Keratinocyte (primary cell): ENCODE measurements at regions not wholly inside any gene's neighbourhood (a gene's known extent, or its start where the extent isn't known, plus 50 kb on each side); places are given as distances from the start of the nearest gene placed in this dataset.

Experiments used
- DNase-seq: peaks from one replicate; pipeline ENCODE4 v3.0.0-alpha.2; 2011; ENCODE audit warnings: low read depth, missing footprints, low spot score
- FAIRE-seq: peaks from 2 replicates; lab custom pipeline; 2011; peaks lifted over from hg19 to GRCh38; lab: Jason Lieb, UNC
- H2AFZ ChIP-seq: 2 replicates; pipeline ENCODE4 v1.6.0; 2012; ENCODE audit warnings: low read length, control low read depth, inconsistent platforms; ENCODE audit not compliant: control insufficient read depth
- H3K27ac ChIP-seq: 2 replicates; pipeline ENCODE4 v1.5.1; 2011; ENCODE audit warnings: low read length; ENCODE audit not compliant: control insufficient read depth, insufficient read depth
- H3K27me3 ChIP-seq: 3 replicates; pipeline ENCODE4 v1.6.0; 2011; ENCODE audit warnings: low read length; ENCODE audit not compliant: control insufficient read depth, insufficient read depth; ENCODE audit errors: extremely low read depth
- H3K36me3 ChIP-seq, 2 experiments: 2 replicates in 1 of 2; 3 replicates in 1 of 2; pipeline ENCODE4 v1.5.1; 2011; ENCODE audit warnings: low read length in 2 of 2, mild to moderate bottlenecking in 1 of 2; ENCODE audit not compliant: control insufficient read depth in 2 of 2, insufficient read depth in 2 of 2; ENCODE audit errors: extremely low read depth in 1 of 2
- H3K4me1 ChIP-seq: 3 replicates; pipeline ENCODE4 v1.5.1; 2011; ENCODE audit warnings: low read length; ENCODE audit not compliant: control insufficient read depth, insufficient read depth; ENCODE audit errors: extremely low read depth
- H3K4me2 ChIP-seq: 3 replicates; pipeline ENCODE4 v1.6.0; 2011; ENCODE audit warnings: low read depth, low read length; ENCODE audit not compliant: control insufficient read depth, insufficient read depth; ENCODE audit errors: extremely low read depth
- H3K4me3 ChIP-seq, 3 experiments: fragments of 200-600 bp in 1 of 3; sonication (generic) in 1 of 3; 2 replicates in 2 of 3; 3 replicates in 1 of 3; pipeline ENCODE4 v1.5.1; 2011 to 2016; ENCODE audit warnings: low read length in 3 of 3, mild to moderate bottlenecking in 3 of 3, control low read depth in 2 of 3, inconsistent platforms in 1 of 3, low read depth in 1 of 3, mixed read lengths in 1 of 3, mixed run types in 1 of 3, moderate library complexity in 1 of 3; ENCODE audit not compliant: control insufficient read depth in 2 of 3, insufficient read depth in 2 of 3; ENCODE audit errors: extremely low read depth in 1 of 3
- H3K79me2 ChIP-seq: 2 replicates; pipeline ENCODE4 v1.6.0; 2012; ENCODE audit warnings: low read length; ENCODE audit not compliant: control insufficient read depth, insufficient read depth
- H3K9ac ChIP-seq: 3 replicates; pipeline ENCODE4 v1.6.0; 2011; ENCODE audit warnings: low read length; ENCODE audit not compliant: control insufficient read depth, insufficient read depth; ENCODE audit errors: extremely low read depth
- H3K9me1 ChIP-seq: 3 replicates; pipeline ENCODE4 v1.6.0; 2011; ENCODE audit warnings: low read length; ENCODE audit not compliant: control insufficient read depth, insufficient read depth; ENCODE audit errors: extremely low read depth
- H3K9me3 ChIP-seq: 2 replicates; pipeline ENCODE4 v1.5.1; 2012; ENCODE audit warnings: low read depth, low read length; ENCODE audit not compliant: control insufficient read depth
- H4K20me1 ChIP-seq: 3 replicates; pipeline ENCODE4 v1.6.0; 2011; ENCODE audit warnings: low read length; ENCODE audit not compliant: control insufficient read depth, insufficient read depth; ENCODE audit errors: extremely low read depth
- EZH2 ChIP-seq: IDR thresholded peaks from one replicate; pipeline ENCODE4 v1.6.1; 2012; ENCODE audit warnings: inconsistent platforms, mild to moderate bottlenecking, low read length, moderate library complexity
- dilution Hi-C: fragments of 300-500 bp; cut with MboI; formaldehyde crosslinking; loops from one replicate; pipeline ENCODE4 v1.7.0; 2020; ENCODE audit warnings: low sequenced_read_pairs; ENCODE audit not compliant: extremely low pct_ligation_motif_present
- TF ChIP-seq, protein P1 (sequence below), 3 experiments: IDR thresholded peaks in 1 of 3; conservative IDR thresholded peaks in 1 of 3; optimal IDR thresholded peaks in 1 of 3; 2 replicates in 2 of 3; 3 replicates in 1 of 3; pipeline versions ENCODE3 to v1.5.1; 2011; ENCODE audit warnings: low read length in 3 of 3, mild to moderate bottlenecking in 3 of 3, moderate library complexity in 2 of 3, control low read depth in 1 of 3, inconsistent platforms in 1 of 3; ENCODE audit not compliant: insufficient read depth in 2 of 3; ENCODE audit errors: extremely low read depth in 1 of 3

GRCh38 chr10:35874311-35875015 lies 232.4 kb upstream of the FZD8 start:
- H3K27ac ChIP-seq, result no peak overlapping the region
- dilution Hi-C loops, result no loop called here
- H3K79me2 ChIP-seq, result no peaks in the 10 kb centered on the region
- no peaks in the 10 kb centered on the region for H3K9me3 ChIP-seq
- no peaks in the 10 kb centered on the region for H3K27me3 ChIP-seq
- no peaks in the 10 kb centered on the region for H3K36me3 ChIP-seq
- no peaks in the 10 kb centered on the region for H3K9me1 ChIP-seq
- no peak overlapping the region for H3K9ac ChIP-seq
- H3K4me3 ChIP-seq, result no peak overlapping the region
- FAIRE-seq, result no peak
- no peak overlapping the region for H3K4me2 ChIP-seq
- TF ChIP-seq, protein P1, sequence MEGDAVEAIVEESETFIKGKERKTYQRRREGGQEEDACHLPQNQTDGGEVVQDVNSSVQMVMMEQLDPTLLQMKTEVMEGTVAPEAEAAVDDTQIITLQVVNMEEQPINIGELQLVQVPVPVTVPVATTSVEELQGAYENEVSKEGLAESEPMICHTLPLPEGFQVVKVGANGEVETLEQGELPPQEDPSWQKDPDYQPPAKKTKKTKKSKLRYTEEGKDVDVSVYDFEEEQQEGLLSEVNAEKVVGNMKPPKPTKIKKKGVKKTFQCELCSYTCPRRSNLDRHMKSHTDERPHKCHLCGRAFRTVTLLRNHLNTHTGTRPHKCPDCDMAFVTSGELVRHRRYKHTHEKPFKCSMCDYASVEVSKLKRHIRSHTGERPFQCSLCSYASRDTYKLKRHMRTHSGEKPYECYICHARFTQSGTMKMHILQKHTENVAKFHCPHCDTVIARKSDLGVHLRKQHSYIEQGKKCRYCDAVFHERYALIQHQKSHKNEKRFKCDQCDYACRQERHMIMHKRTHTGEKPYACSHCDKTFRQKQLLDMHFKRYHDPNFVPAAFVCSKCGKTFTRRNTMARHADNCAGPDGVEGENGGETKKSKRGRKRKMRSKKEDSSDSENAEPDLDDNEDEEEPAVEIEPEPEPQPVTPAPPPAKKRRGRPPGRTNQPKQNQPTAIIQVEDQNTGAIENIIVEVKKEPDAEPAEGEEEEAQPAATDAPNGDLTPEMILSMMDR (optimal IDR thresholded peaks at IDR 0.05 in 1 of 3, IDR thresholded peaks at IDR 0.05 in 1 of 3, conservative IDR thresholded peaks at IDR 0.05 in 1 of 3; ENCODE audit: extremely low read depth in 1 of 3, insufficient read depth in 2 of 3, low read length in 3 of 3), result no peak
- no peaks in the 10 kb centered on the region for H3K4me1 ChIP-seq
- H2AFZ ChIP-seq, result no peak overlapping the region
- DNase-seq, result no peak
- H4K20me1 ChIP-seq, result no peaks in the 10 kb centered on the region

- Histone ChIP-seq H3K36me3 (no peaks in the 10 kb centered on the region), H3K9me1 (no peaks in the 10 kb centered on the region), H3K9ac (no peak overlapping the region), H3K79me2 (no peaks in the 10 kb centered on the region), H3K4me1 (no peaks in the 10 kb centered on the region), H3K27ac (no peak overlapping the region), H2AFZ (no peak overlapping the region), H4K20me1 (no peaks in the 10 kb centered on the region), H3K27me3 (no peaks in the 10 kb centered on the region), H3K4me3 (no peak overlapping the region), H3K9me3 (no peaks in the 10 kb centered on the region), H3K4me2 (no peak overlapping the region)
- dilution Hi-C loops, result no loop called here
- FAIRE-seq (no peak), DNase-seq (no peak)
- no peak for TF ChIP-seq EZH2
- TF ChIP-seq, protein P1 (optimal IDR thresholded peaks at IDR 0.05 in 1 of 3, IDR thresholded peaks at IDR 0.05 in 1 of 3, conservative IDR thresholded peaks at IDR 0.05 in 1 of 3; ENCODE audit: extremely low read depth in 1 of 3, insufficient read depth in 2 of 3, low read length in 3 of 3), result no peak
These were observed 230.6 kb upstream of the FZD8 start for GRCh38 chr10:35872671-35873070.
